Retinal pigment epithelial cell (primary cell): ENCODE measurements at regions not wholly inside any gene's neighbourhood (a gene's known extent, or its start where the extent isn't known, plus 50 kb on each side); places are given as distances from the start of the nearest gene placed in this dataset.

ENCODE experiments used
- DNase-seq: peaks from one replicate; pipeline ENCODE4 v3.0.0-alpha.2; 2010; ENCODE audit warnings: low read depth
- H3K4me3 ChIP-seq: 2 replicates; pipeline ENCODE4 v1.5.1; 2011; ENCODE audit warnings: mild to moderate bottlenecking, low read length, control low read depth, moderate library complexity
- TF ChIP-seq, protein P1 (sequence below): conservative IDR thresholded peaks from 2 replicates; pipeline ENCODE4 v1.5.1; 2011; ENCODE audit warnings: low read depth, low read length, control low read depth, inconsistent platforms

DNA sequence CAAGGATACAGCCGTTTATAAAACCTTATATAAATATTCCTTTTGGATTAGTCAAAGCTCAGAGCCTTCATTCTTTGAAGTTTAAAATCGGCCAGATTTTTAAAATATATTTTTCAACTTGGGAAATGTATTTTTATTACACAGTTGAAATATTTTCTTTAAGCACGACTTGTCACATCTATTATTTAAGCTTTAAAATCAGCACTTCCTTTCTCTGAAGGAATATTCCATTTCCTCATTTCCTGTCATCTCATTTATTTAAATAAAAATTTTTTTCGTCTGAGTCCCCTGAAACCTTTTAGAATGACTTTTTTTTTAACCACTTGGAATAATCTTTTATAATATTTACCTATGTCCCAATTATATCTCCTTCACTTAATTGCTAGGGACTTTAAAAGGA is 107.5 kb upstream of the PDE3A start:
- TF ChIP-seq, protein P1, sequence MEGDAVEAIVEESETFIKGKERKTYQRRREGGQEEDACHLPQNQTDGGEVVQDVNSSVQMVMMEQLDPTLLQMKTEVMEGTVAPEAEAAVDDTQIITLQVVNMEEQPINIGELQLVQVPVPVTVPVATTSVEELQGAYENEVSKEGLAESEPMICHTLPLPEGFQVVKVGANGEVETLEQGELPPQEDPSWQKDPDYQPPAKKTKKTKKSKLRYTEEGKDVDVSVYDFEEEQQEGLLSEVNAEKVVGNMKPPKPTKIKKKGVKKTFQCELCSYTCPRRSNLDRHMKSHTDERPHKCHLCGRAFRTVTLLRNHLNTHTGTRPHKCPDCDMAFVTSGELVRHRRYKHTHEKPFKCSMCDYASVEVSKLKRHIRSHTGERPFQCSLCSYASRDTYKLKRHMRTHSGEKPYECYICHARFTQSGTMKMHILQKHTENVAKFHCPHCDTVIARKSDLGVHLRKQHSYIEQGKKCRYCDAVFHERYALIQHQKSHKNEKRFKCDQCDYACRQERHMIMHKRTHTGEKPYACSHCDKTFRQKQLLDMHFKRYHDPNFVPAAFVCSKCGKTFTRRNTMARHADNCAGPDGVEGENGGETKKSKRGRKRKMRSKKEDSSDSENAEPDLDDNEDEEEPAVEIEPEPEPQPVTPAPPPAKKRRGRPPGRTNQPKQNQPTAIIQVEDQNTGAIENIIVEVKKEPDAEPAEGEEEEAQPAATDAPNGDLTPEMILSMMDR: no peak
- no peak for DNase-seq
- H3K4me3 ChIP-seq: no peak overlapping the region

DNA sequence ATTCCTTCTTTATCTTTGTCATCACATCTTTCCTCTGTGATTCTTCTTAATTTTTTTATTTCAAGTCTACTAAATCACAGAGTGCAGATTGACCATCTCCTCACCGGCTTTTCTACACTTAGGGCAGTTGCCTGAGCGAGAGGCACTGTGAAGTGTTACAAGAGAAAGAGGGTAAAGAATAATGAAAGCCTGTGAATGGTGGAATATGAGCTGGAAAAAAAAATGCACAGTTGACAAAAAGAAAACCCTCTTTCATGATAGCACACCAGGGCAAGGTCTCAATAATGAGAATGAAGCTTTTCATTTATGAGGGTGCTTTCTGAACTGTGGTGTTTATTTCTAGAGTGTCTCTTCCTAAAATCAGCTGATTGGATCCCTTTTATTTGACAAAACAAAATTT is 106.2 kb upstream of the PDE3A start:
- TF ChIP-seq, protein P1: no peak
- no peak overlapping the region for H3K4me3 ChIP-seq
- no peak for DNase-seq

DNA sequence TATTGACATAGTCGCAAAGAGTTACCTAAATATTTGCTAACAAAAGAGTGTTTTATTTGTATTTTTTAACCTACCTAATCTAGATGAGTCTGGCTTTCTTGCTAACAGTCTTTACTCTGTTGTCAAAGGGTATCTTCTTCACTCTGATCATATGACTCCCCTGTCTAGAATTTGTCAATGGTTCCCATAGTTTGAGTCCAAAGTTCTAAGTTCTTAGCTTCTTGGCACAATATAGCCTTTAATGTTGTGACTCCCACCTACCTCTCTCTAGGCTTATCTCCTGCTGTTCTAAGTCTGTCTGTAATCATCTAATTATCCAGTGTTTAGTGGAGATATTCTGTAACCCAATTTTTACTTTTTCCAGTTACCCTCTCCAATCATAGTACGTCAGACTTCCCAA is 104.3 kb upstream of the PDE3A start:
- no peak overlapping the region for H3K4me3 ChIP-seq
- no peak for DNase-seq
- TF ChIP-seq, protein P1: no peak

DNA sequence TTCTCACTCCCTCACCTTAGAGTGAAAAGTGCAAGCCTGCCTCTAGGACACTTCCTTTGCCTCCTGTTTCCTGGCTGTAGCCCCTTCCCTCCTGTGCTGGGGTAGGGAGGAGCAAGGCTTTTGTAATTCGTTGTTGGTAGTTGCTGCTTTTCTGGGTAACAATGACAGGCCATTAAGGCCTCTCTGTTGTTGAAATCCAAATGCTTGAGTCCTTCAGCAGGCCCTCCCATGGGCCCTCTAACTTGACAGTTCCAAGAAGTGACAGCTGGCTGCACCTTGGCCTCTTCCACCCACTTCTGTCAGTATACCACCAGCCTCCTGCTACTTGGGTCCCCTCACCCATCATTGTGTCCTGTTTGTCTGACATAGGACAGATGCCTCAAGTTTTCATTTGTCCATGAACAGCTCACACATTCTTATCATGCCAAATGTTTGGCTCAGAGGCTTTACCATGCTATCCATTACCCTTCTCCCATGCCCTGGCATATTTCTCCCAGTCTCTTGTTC is 103.7 kb upstream of the PDE3A start:
- no peak for DNase-seq
- no peak overlapping the region for H3K4me3 ChIP-seq
- TF ChIP-seq, protein P1: no peak

DNA sequence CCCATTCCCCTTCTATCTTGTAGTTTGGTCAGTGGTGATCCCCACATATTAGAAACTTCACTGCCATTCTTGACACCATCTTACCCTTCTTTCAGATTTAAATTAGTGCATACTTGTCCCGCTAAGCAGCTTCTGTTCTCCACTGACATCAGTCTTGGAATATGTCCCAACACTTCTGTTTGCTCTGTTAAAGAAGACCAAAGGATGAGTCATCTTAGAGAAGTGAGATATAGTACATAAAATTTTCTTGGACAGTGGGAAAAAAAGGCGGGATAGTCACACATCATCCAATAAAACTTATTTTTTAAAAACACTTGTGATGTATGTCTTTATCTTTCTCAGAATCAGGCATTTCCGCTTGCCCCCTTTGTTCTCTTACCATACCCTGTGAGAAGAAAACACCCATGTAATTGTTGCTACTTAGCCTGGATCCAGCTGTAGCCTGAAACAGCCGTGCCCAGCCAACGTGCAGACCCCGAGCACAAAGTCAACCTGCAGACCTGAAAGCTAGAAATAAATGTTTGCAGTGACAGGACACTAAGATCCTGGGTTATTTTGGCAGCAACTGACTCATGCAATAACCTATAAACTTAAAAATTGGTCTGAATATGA is 100.1 kb upstream of the PDE3A start:
- DNase-seq: no peak
- no peak overlapping the region for H3K4me3 ChIP-seq
- TF ChIP-seq, protein P1: no peak

DNA sequence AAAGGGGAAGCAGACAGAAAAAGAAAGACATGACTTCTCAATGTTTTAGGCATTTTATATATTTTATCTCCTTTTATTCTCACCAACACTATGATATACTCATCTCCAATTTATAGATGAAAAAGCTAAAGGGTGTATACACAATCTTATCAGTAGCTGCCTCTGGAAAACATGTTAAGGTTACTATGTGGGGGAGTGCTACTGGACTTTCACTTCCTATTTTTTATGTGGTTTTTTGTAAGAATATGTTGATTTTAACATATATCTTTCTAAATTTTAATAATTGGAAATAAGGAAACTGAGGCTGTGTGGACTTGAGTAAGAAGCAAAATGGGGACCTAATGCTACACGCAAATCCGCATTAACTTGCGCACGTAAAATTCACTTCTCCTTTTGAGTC is 99.6 kb upstream of the PDE3A start:
- H3K4me3 ChIP-seq: no peak overlapping the region
- no peak for DNase-seq
- TF ChIP-seq, protein P1: no peak

DNA sequence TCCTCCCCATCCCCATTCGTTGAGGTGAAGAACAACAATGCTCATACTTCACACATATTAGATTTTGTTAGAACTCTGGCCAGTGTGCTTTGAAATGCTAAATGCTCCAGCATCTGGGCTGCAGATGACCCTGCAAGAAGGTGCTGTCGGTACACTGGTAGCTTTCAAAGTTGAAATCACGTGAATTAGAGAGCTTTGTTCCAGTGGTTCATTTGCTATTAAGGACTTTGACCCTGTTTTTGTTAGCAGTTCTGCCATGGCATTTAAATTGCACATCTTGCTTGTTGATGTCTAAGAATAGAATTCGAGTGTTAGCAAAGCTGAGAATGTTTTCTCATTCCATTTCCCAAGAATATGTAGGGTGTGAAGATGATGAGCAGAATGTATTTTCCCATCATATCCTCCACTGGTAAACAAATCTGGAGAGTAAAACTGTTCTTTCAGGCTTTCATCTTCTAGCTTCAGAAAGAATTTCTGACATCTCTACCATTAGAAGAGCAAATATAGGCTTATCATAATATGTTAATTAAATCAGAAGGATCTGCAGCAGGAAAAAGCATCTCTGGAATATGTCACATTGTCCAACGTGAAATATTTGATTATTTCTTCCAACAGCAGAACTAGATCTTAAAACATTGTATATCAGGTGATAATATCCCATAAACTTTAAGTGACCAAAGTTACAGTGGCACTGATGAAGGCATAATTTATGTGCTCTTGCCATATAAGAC is 98.8 kb upstream of the PDE3A start:
- DNase-seq: no peak
- H3K4me3 ChIP-seq: no peak overlapping the region
- TF ChIP-seq, protein P1: no peak
